Ovary (tissue), 3 donors: ENCODE measurements at regions not wholly inside any gene's neighbourhood (a gene's known extent, or its start where the extent isn't known, plus 50 kb on each side); places are given as distances from the start of the nearest gene placed in this dataset.

Experiments used
- CTCF ChIP-seq, 3 donors: fragments of 450-650 bp in 2 of 3; fragments of 200-600 bp in 1 of 3; IDR thresholded peaks; one replicate each; pipeline versions ENCODE4 v1.5.1 to v1.8.0; 2016 to 2022; ENCODE audit warnings: antibody characterized with exemption in 3 of 3, mild to moderate bottlenecking in 1 of 3
- EP300 ChIP-seq: sonication (generic); formaldehyde crosslinking; IDR thresholded peaks from one replicate; pipeline ENCODE4 v1.6.1; 2017; ENCODE audit warnings: antibody characterized with exemption
- POLR2A ChIP-seq: fragments of 450-650 bp; IDR thresholded peaks from one replicate; pipeline ENCODE4 v1.6.1; 2017; ENCODE audit warnings: antibody characterized with exemption, mild to moderate bottlenecking, moderate library complexity
- donor health status: DM: no; HTN: no; CAD: no.

GRCh38 chr10:33657913-33658312 is 323.4 kb upstream of the NRP1 start:
- TF ChIP-seq POLR2A (no peak), CTCF (IDR thresholded peaks at IDR 0.05) (no peak), EP300 (no peak)
